NCI-H1417 (cell line): ENCODE measurements at regions not wholly inside any gene's neighbourhood (a gene's known extent, or its start where the extent isn't known, plus 50 kb on each side); places are given as distances from the start of the nearest gene placed in this dataset.

Source experiments
- DNase-seq, 3 experiments: peaks; one replicate each; lab custom pipeline; 2025; lab: John Stamatoyannopoulos, UW

GRCh38 chr14:87055007-87055406, 938.0 kb downstream of the GALC start:
- DNase-seq: no peak

- DNase-seq: peak in 1 of 3 experiments; percentile 9
Measured at GRCh38 chr14:87052646-87053225, 940.2 kb downstream of the GALC start.

- DNase-seq: no peak
Measured at GRCh38 chr14:87050421-87050820, 942.6 kb downstream of the GALC start.

- peak; percentile 25 to 72 (median 30) for DNase-seq
Measured at GRCh38 chr14:87049950-87050349, 943.0 kb downstream of the GALC start.

- peak in 1 of 3 experiments; percentile 62 for DNase-seq
Measured at GRCh38 chr14:87046960-87047359, 946.0 kb downstream of the GALC start.

- no peak for DNase-seq
Measured at GRCh38 chr14:87045956-87046355, 947.0 kb downstream of the GALC start.

- no peak for DNase-seq
Measured at GRCh38 chr14:87045246-87045645, 947.7 kb downstream of the GALC start.

GRCh38 chr14:87044807-87045206, 948.2 kb downstream of the GALC start:
- no peak for DNase-seq

GRCh38 chr14:87043667-87044200, 949.2 kb downstream of the GALC start:
- DNase-seq: no peak

- DNase-seq: no peak
Measured at GRCh38 chr14:87042354-87042753, 950.6 kb downstream of the GALC start.

GRCh38 chr14:87041290-87042020, 951.5 kb downstream of the GALC start:
- no peak for DNase-seq

- DNase-seq: peak in 1 of 3 experiments; percentile 26
Measured at GRCh38 chr14:87034680-87035079, 958.3 kb downstream of the GALC start.

GRCh38 chr14:87030197-87030596, 962.8 kb downstream of the GALC start:
- no peak for DNase-seq

GRCh38 chr14:87020106-87020505, 972.9 kb downstream of the GALC start:
- DNase-seq: peak; percentile 51 to 86 (median 57)

- DNase-seq: no peak
Measured at GRCh38 chr14:87018294-87018693, 974.7 kb downstream of the GALC start.

- DNase-seq: no peak
Measured at GRCh38 chr14:87017335-87017734, 975.6 kb downstream of the GALC start.

GRCh38 chr14:87014856-87015255, 978.1 kb downstream of the GALC start:
- DNase-seq: peak in 2 of 3 experiments; percentile 2 to 33

- no peak for DNase-seq
Measured at GRCh38 chr14:87013583-87013982, 979.4 kb downstream of the GALC start.

- no peak for DNase-seq
Measured at GRCh38 chr14:87008965-87009364, 984.0 kb downstream of the GALC start.

GRCh38 chr14:87005280-87005679, 987.7 kb downstream of the GALC start:
- no peak for DNase-seq

- no peak for DNase-seq
Measured at GRCh38 chr14:87002776-87003175, 990.2 kb downstream of the GALC start.

- DNase-seq: no peak
Measured at GRCh38 chr14:87001333-87001732, 991.6 kb downstream of the GALC start.

GRCh38 chr14:87000081-87000480, 992.9 kb downstream of the GALC start:
- DNase-seq: no peak
